ENCODE measurements at regions not wholly inside any gene's neighbourhood (a gene's known extent, or its start where the extent isn't known, plus 50 kb on each side); places are given as distances from the start of the nearest gene placed in this dataset.
A peak's percentile ranks its signal among the peaks of the same experiment; 100 is the strongest.

- no peak overlapping the region for H3K9ac ChIP-seq (ENCODE audit: low read length)
- peak overlapping the region; percentile 84 for H2BK5ac ChIP-seq (ENCODE audit: low read depth, low read length, poor library complexity)
- H2AFZ ChIP-seq (ENCODE audit: insufficient read depth, low read length, poor library complexity) = no peak overlapping the region
- H3K18ac ChIP-seq (ENCODE audit: low read length) = no peak overlapping the region
- H4K8ac ChIP-seq (ENCODE audit: low read depth, low read length) = peak overlapping the region; percentile 19
- WGBS (ENCODE audit: extremely low coverage, insufficient coverage, insufficient read length) = no CpG with 5 or more reads among the region's 3 CpGs
- H2BK12ac ChIP-seq (ENCODE audit: low read length) = no peak overlapping the region
- H3K4me3 ChIP-seq (ENCODE audit: low read depth, low read length) = no peak overlapping the region
- peak overlapping the region; percentile 86 for H2BK120ac ChIP-seq (ENCODE audit: insufficient read depth, low read length, poor library complexity)
- peaks cover 12 to 22% of the 10 kb centered on the region in 2 experiments for H3K4me1 ChIP-seq (ENCODE audit: control insufficient read depth in 1 of 2, insufficient read depth in 2 of 2, low read length in 2 of 2)
- peak overlapping the region; percentile 97 for H3K27ac ChIP-seq (ENCODE audit: low read depth, low read length)
- H3K27me3 ChIP-seq (ENCODE audit: insufficient read depth, low read length) = no peaks in the 10 kb centered on the region
- no peak overlapping the region for H4K12ac ChIP-seq (ENCODE audit: low read depth, low read length)
- peak in 1 of 2 donors; percentile 53 for DNase-seq
- H3K9me3 ChIP-seq (ENCODE audit: insufficient read depth, low read depth, low read length) = no peaks in the 10 kb centered on the region
- H3K79me1 ChIP-seq (ENCODE audit: low read length) = peaks cover 24% of the 10 kb centered on the region
- peaks cover 4% of the 10 kb centered on the region for H3K79me2 ChIP-seq (ENCODE audit: control insufficient read depth, insufficient read depth, low read length, poor library complexity)
- no peaks in the 10 kb centered on the region for H3K36me3 ChIP-seq (ENCODE audit: control insufficient read depth in 1 of 2, insufficient read depth in 2 of 2, low read length in 2 of 2)
- H3K23ac ChIP-seq (ENCODE audit: low read length) = no peak overlapping the region
- peak overlapping the region; percentile 62 for H4K91ac ChIP-seq (ENCODE audit: low read depth, low read length)
- H3K4ac ChIP-seq (ENCODE audit: low read depth, low read length) = no peak overlapping the region
- H3K4me2 ChIP-seq (ENCODE audit: low read length) = no peak overlapping the region
- peak overlapping the region; percentile 44 for H3K14ac ChIP-seq (ENCODE audit: low read length)
- H2AK5ac ChIP-seq (ENCODE audit: low read length) = no peak overlapping the region
These were observed 260.1 kb downstream of the PRL start for GRCh38 chr6:22036699-22037098.

- Histone ChIP-seq H3K27ac (ENCODE audit: low read depth, low read length) (no peak overlapping the region), H2BK12ac (ENCODE audit: low read length) (peak overlapping the region; percentile 40), H3K18ac (ENCODE audit: low read length) (no peak overlapping the region), H3K79me2 (ENCODE audit: control insufficient read depth, insufficient read depth, low read length, poor library complexity) (peaks cover 3% of the 10 kb centered on the region), H2BK120ac (ENCODE audit: insufficient read depth, low read length, poor library complexity) (no peak overlapping the region), H3K4ac (ENCODE audit: low read depth, low read length) (no peak overlapping the region), H3K4me1 (ENCODE audit: control insufficient read depth in 1 of 2, insufficient read depth in 2 of 2, low read length in 2 of 2) (peaks cover 16 to 22% of the 10 kb centered on the region in 2 experiments), H3K4me2 (ENCODE audit: low read length) (no peak overlapping the region), H3K27me3 (ENCODE audit: insufficient read depth, low read length) (no peaks in the 10 kb centered on the region), H3K36me3 (ENCODE audit: control insufficient read depth in 1 of 2, insufficient read depth in 2 of 2, low read length in 2 of 2) (no peaks in the 10 kb centered on the region), H4K91ac (ENCODE audit: low read depth, low read length) (no peak overlapping the region), H4K8ac (ENCODE audit: low read depth, low read length) (no peak overlapping the region), H3K79me1 (ENCODE audit: low read length) (peaks cover 11% of the 10 kb centered on the region), H2AK5ac (ENCODE audit: low read length) (no peak overlapping the region), H3K4me3 (ENCODE audit: low read depth, low read length) (no peak overlapping the region), H3K23ac (ENCODE audit: low read length) (no peak overlapping the region), H3K14ac (ENCODE audit: low read length) (no peak overlapping the region), H3K9me3 (ENCODE audit: insufficient read depth, low read depth, low read length) (no peaks in the 10 kb centered on the region), H2BK5ac (ENCODE audit: low read depth, low read length, poor library complexity) (no peak overlapping the region), H3K9ac (ENCODE audit: low read length) (no peak overlapping the region), H4K12ac (ENCODE audit: low read depth, low read length) (no peak overlapping the region), H2AFZ (ENCODE audit: insufficient read depth, low read length, poor library complexity) (no peak overlapping the region)
- DNase-seq = no peak
- WGBS (ENCODE audit: extremely low coverage, insufficient coverage, insufficient read length) = no CpG with 5 or more reads among the region's 3 CpGs
These were observed 254.9 kb downstream of the PRL start for GRCh38 chr6:22041797-22042480.

- H4K12ac ChIP-seq (ENCODE audit: low read depth, low read length) = no peak overlapping the region
- no peak overlapping the region for H3K4me2 ChIP-seq (ENCODE audit: low read length)
- H4K8ac ChIP-seq (ENCODE audit: low read depth, low read length) = no peak overlapping the region
- H3K27me3 ChIP-seq (ENCODE audit: insufficient read depth, low read length) = no peaks in the 10 kb centered on the region
- H3K79me2 ChIP-seq (ENCODE audit: control insufficient read depth, insufficient read depth, low read length, poor library complexity) = peaks cover 1% of the 10 kb centered on the region
- no peak overlapping the region for H3K14ac ChIP-seq (ENCODE audit: low read length)
- H3K4ac ChIP-seq (ENCODE audit: low read depth, low read length) = no peak overlapping the region
- no peaks in the 10 kb centered on the region for H3K36me3 ChIP-seq (ENCODE audit: control insufficient read depth in 1 of 2, insufficient read depth in 2 of 2, low read length in 2 of 2)
- H2BK120ac ChIP-seq (ENCODE audit: insufficient read depth, low read length, poor library complexity) = no peak overlapping the region
- H2AK5ac ChIP-seq (ENCODE audit: low read length) = no peak overlapping the region
- H3K23ac ChIP-seq (ENCODE audit: low read length) = no peak overlapping the region
- peaks cover 6% of the 10 kb centered on the region for H3K79me1 ChIP-seq (ENCODE audit: low read length)
- H3K4me3 ChIP-seq (ENCODE audit: low read depth, low read length) = no peak overlapping the region
- no peak overlapping the region for H3K27ac ChIP-seq (ENCODE audit: low read depth, low read length)
- peaks cover 13 to 16% of the 10 kb centered on the region in 2 experiments for H3K4me1 ChIP-seq (ENCODE audit: control insufficient read depth in 1 of 2, insufficient read depth in 2 of 2, low read length in 2 of 2)
- H3K9ac ChIP-seq (ENCODE audit: low read length) = no peak overlapping the region
- DNase-seq = no peak
- H4K91ac ChIP-seq (ENCODE audit: low read depth, low read length) = no peak overlapping the region
- H3K18ac ChIP-seq (ENCODE audit: low read length) = no peak overlapping the region
- H2BK12ac ChIP-seq (ENCODE audit: low read length) = peak overlapping the region; percentile 15
- no peak overlapping the region for H2BK5ac ChIP-seq (ENCODE audit: low read depth, low read length, poor library complexity)
- H2AFZ ChIP-seq (ENCODE audit: insufficient read depth, low read length, poor library complexity) = no peak overlapping the region
- no peaks in the 10 kb centered on the region for H3K9me3 ChIP-seq (ENCODE audit: insufficient read depth, low read depth, low read length)
These were observed 254.1 kb downstream of the PRL start for GRCh38 chr6:22042706-22043105.

- H4K91ac ChIP-seq (ENCODE audit: low read depth, low read length) = peak overlapping the region; percentile 32
- no peak overlapping the region for H2BK12ac ChIP-seq (ENCODE audit: low read length)
- no peak overlapping the region for H2AK5ac ChIP-seq (ENCODE audit: low read length)
- H3K4me1 ChIP-seq (ENCODE audit: control insufficient read depth in 1 of 2, insufficient read depth in 2 of 2, low read length in 2 of 2) = peaks cover 13 to 14% of the 10 kb centered on the region in 2 experiments
- H3K23ac ChIP-seq (ENCODE audit: low read length) = no peak overlapping the region
- H3K4me2 ChIP-seq (ENCODE audit: low read length) = no peak overlapping the region
- H3K36me3 ChIP-seq (ENCODE audit: control insufficient read depth in 1 of 2, insufficient read depth in 2 of 2, low read length in 2 of 2) = no peaks in the 10 kb centered on the region
- H2BK5ac ChIP-seq (ENCODE audit: low read depth, low read length, poor library complexity) = peak overlapping the region; percentile 2
- no CpG with 5 or more reads among the region's 7 CpGs for WGBS (ENCODE audit: extremely low coverage, insufficient coverage, insufficient read length)
- H4K12ac ChIP-seq (ENCODE audit: low read depth, low read length) = no peak overlapping the region
- no peak overlapping the region for H2BK120ac ChIP-seq (ENCODE audit: insufficient read depth, low read length, poor library complexity)
- H3K9me3 ChIP-seq (ENCODE audit: insufficient read depth, low read depth, low read length) = no peaks in the 10 kb centered on the region
- H3K18ac ChIP-seq (ENCODE audit: low read length) = no peak overlapping the region
- no peak overlapping the region for H3K27ac ChIP-seq (ENCODE audit: low read depth, low read length)
- no peaks in the 10 kb centered on the region for H3K79me2 ChIP-seq (ENCODE audit: control insufficient read depth, insufficient read depth, low read length, poor library complexity)
- H3K9ac ChIP-seq (ENCODE audit: low read length) = no peak overlapping the region
- H3K27me3 ChIP-seq (ENCODE audit: insufficient read depth, low read length) = no peaks in the 10 kb centered on the region
- no peak overlapping the region for H2AFZ ChIP-seq (ENCODE audit: insufficient read depth, low read length, poor library complexity)
- no peak overlapping the region for H3K4ac ChIP-seq (ENCODE audit: low read depth, low read length)
- H3K79me1 ChIP-seq (ENCODE audit: low read length) = peaks cover 4% of the 10 kb centered on the region
- no peak overlapping the region for H4K8ac ChIP-seq (ENCODE audit: low read depth, low read length)
- H3K4me3 ChIP-seq (ENCODE audit: low read depth, low read length) = no peak overlapping the region
- DNase-seq = peak; percentile 18 to 33
- H3K14ac ChIP-seq (ENCODE audit: low read length) = no peak overlapping the region
These were observed 253.4 kb downstream of the PRL start for GRCh38 chr6:22043284-22043962.

Measured in trophoblast cell (in vitro differentiated cells and primary cell).